Liver (tissue), 8 donors: ENCODE measurements at regions not wholly inside any gene's neighbourhood (a gene's known extent, or its start where the extent isn't known, plus 50 kb on each side); places are given as distances from the start of the nearest gene placed in this dataset.

ENCODE experiments used
- DNase-seq: peaks from one replicate; pipeline ENCODE4 v3.0.0-alpha.2; 2017; ENCODE audit warnings: low spot score
- H3K27ac ChIP-seq, 2 donors: one replicate each; pipeline ENCODE4 v1.7.0; 2013; ENCODE audit warnings: inconsistent platforms in 2 of 2, low read length in 2 of 2, control low read depth in 1 of 2, low read depth in 1 of 2, mild to moderate bottlenecking in 1 of 2
- H3K27me3 ChIP-seq, 4 donors: one replicate each; pipeline versions ENCODE4 v1.6.1 to v1.7.0; 2013; ENCODE audit warnings: low read length in 3 of 4, inconsistent platforms in 1 of 4, mild to moderate bottlenecking in 1 of 4, moderate library complexity in 1 of 4; ENCODE audit not compliant: control insufficient read depth in 4 of 4, insufficient read depth in 4 of 4
- H3K36me3 ChIP-seq, 4 donors: one replicate each; pipeline versions ENCODE4 v1.6.1 to v1.7.0; 2013; ENCODE audit warnings: low read length in 3 of 4, mild to moderate bottlenecking in 3 of 4, low read depth in 1 of 4, moderate library complexity in 1 of 4; ENCODE audit not compliant: control insufficient read depth in 4 of 4, insufficient read depth in 3 of 4
- H3K4me1 ChIP-seq, 4 donors: one replicate each; pipeline versions ENCODE4 v1.6.1 to v1.7.0; 2013; ENCODE audit warnings: low read length in 3 of 4, mild to moderate bottlenecking in 3 of 4, moderate library complexity in 1 of 4; ENCODE audit not compliant: control insufficient read depth in 4 of 4, insufficient read depth in 4 of 4
- H3K4me3 ChIP-seq, 3 donors: one replicate each; pipeline versions ENCODE4 v1.6.1 to v1.7.0; 2013; ENCODE audit warnings: low read length in 3 of 3, control low read depth in 1 of 3, low read depth in 1 of 3, mild to moderate bottlenecking in 1 of 3
- H3K9ac ChIP-seq, 2 donors: one replicate each; pipeline ENCODE4 v1.7.0; 2013; ENCODE audit warnings: low read length in 2 of 2, mild to moderate bottlenecking in 2 of 2, moderate library complexity in 2 of 2, control low read depth in 1 of 2, low read depth in 1 of 2
- H3K9me3 ChIP-seq, 4 donors: one replicate each; pipeline versions ENCODE4 v1.6.1 to v1.7.0; 2013; ENCODE audit warnings: low read length in 3 of 4; ENCODE audit not compliant: control insufficient read depth in 4 of 4
- EGR1 ChIP-seq, 2 donors: IDR thresholded peaks; 2 replicates each; pipeline ENCODE4 v1.6.1; 2016 to 2018; ENCODE audit warnings: antibody characterized with exemption in 2 of 2, low read depth in 2 of 2
- FOXA1 ChIP-seq: IDR thresholded peaks from 2 replicates; pipeline ENCODE4 v1.6.1; 2016; ENCODE audit warnings: antibody characterized with exemption
- FOXA2 ChIP-seq: IDR thresholded peaks from 2 replicates; pipeline ENCODE4 v1.6.1; 2016; ENCODE audit warnings: antibody characterized with exemption
- GABPA ChIP-seq, 2 donors: IDR thresholded peaks in 1 of 2; conservative IDR thresholded peaks in 1 of 2; 2 replicates each; pipeline ENCODE4 v1.6.1; 2016; ENCODE audit warnings: antibody characterized with exemption in 2 of 2, mild to moderate bottlenecking in 1 of 2, moderate library complexity in 1 of 2
- HNF4A ChIP-seq, 2 donors: conservative IDR thresholded peaks; 2 replicates each; pipeline ENCODE4 v1.6.1; 2016; ENCODE audit warnings: antibody characterized with exemption in 2 of 2, mild to moderate bottlenecking in 2 of 2
- HNF4G ChIP-seq: IDR thresholded peaks from 2 replicates; pipeline ENCODE4 v1.6.1; 2016; ENCODE audit warnings: antibody characterized with exemption
- JUND ChIP-seq, 2 donors: IDR thresholded peaks; 2 replicates each; pipeline ENCODE4 v1.6.1; 2016; ENCODE audit warnings: antibody characterized with exemption in 2 of 2
- NR2F2 ChIP-seq: IDR thresholded peaks from 2 replicates; pipeline ENCODE4 v1.6.1; 2016; ENCODE audit warnings: antibody characterized with exemption
- RAD21 ChIP-seq, 2 donors: IDR thresholded peaks; 2 replicates each; pipeline ENCODE4 v1.6.1; 2016; ENCODE audit warnings: antibody characterized with exemption in 2 of 2, mild to moderate bottlenecking in 2 of 2
- TAF1 ChIP-seq: conservative IDR thresholded peaks from 2 replicates; pipeline ENCODE4 v1.6.1; 2016; ENCODE audit warnings: antibody characterized with exemption, mild to moderate bottlenecking
- YY1 ChIP-seq: IDR thresholded peaks from 2 replicates; pipeline ENCODE4 v1.6.1; 2016; ENCODE audit warnings: antibody characterized with exemption, mild to moderate bottlenecking
- WGBS: extraction: QIAGEN DNeasy Blood & Tissue Kit; methylation state at CpG from one replicate; pipeline ENCODE4 v1.1.7; 2013; 5-methylcytosine and 5-hydroxymethylcytosine counted together
- TF ChIP-seq, protein P1 (sequence below): IDR thresholded peaks from 2 replicates; pipeline ENCODE4 v1.6.1; 2016; ENCODE audit warnings: antibody characterized with exemption
- TF ChIP-seq, protein P2 (sequence below): IDR thresholded peaks from 2 replicates; pipeline ENCODE4 v1.6.1; 2016; ENCODE audit warnings: antibody characterized with exemption
- TF ChIP-seq, protein P3 (sequence below): fragments of 150-350 bp; IDR thresholded peaks from 2 replicates; pipeline ENCODE4 v1.5.1; 2017; ENCODE audit warnings: improper control_type of control experiment, low read depth, low read length; ENCODE audit not compliant: missing input control
- TF ChIP-seq, protein P4 (sequence below): IDR thresholded peaks from 2 replicates; pipeline ENCODE4 v1.6.1; 2016; ENCODE audit warnings: antibody characterized with exemption
- TF ChIP-seq, protein P5 (sequence below): IDR thresholded peaks from 2 replicates; pipeline ENCODE4 v1.6.1; 2016; ENCODE audit warnings: antibody characterized with exemption, mild to moderate bottlenecking
- donor health status: healthy.
- donor health status: healthy.
- donor health status: healthy.
- donor health status: healthy.
- donor health status: healthy.

DNA sequence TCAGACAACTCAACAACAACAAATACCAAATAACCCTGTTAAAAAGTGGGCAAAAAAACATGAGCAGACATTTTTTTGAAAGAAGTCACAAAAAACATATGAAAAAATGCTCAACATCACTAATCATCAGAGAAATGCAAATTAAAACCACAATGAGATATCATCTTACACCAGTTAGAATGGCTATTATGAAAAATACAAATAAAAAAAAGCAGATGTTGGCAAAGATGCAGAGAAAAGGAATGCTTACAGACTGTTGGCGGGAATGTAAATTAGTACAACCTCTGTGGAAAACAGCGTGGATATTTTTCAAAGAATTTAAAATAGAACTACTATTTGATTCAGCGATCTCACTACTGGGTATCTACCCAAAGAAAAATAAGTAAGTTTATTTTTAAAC lies 114.0 kb downstream of the SLC38A4 start:
- Histone ChIP-seq H3K9me3 (no peaks in the 10 kb centered on the region), H3K27me3 (no peaks in the 10 kb centered on the region), H3K36me3 (no peaks in the 10 kb centered on the region), H3K27ac (no peak overlapping the region), H3K4me1 (no peaks in the 10 kb centered on the region), H3K9ac (no peak overlapping the region), H3K4me3 (no peak overlapping the region)
- no peak for TF ChIP-seq HNF4G
- TF ChIP-seq, protein P1, sequence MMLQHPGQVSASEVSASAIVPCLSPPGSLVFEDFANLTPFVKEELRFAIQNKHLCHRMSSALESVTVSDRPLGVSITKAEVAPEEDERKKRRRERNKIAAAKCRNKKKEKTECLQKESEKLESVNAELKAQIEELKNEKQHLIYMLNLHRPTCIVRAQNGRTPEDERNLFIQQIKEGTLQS: no peak
- 76% methylated on average over 3 of the region's 3 CpGs for WGBS
- no peak for DNase-seq

DNA sequence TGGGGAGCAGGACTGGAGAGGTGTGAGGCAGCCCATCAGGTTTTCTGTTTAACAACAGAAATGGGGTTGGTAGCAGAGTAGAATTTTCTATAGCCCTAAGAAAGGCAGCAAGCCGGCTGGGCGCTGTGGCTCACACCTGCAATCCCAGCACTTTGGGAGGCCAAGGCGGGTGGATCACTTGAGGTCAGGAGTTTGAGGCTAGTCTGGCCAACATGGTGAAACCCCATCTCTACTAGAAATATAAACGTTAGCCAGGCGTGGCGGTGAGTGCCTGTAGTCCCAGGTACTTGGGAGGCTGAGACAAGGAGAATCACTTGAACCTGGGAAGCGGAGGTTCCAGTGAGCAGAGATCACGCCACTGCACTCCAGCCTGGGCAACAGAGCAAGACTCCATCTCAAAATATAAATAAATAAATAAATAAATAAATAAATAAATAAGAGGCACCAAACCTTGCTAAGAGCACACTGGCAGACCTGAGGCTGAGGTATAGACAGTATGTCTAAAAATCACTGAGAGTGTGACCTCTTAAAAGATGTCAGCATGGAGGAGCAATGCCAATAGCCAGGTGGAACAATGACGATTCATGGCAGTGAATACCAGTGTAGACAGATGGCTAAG lies 115.6 kb downstream of the SLC38A4 start:
- Histone ChIP-seq H3K4me3 (no peak overlapping the region), H3K27me3 (no peaks in the 10 kb centered on the region), H3K36me3 (no peaks in the 10 kb centered on the region), H3K4me1 (no peaks in the 10 kb centered on the region), H3K9me3 (no peaks in the 10 kb centered on the region), H3K27ac (no peak overlapping the region), H3K9ac (no peak overlapping the region)
- 98% methylated on average over 9 of the region's 9 CpGs for WGBS
- TF ChIP-seq EGR1 (IDR thresholded peaks at IDR 0.05; ENCODE audit: low read depth in 2 of 2) (no peak), HNF4G (no peak), NR2F2 (no peak), YY1 (no peak)
- no peak for DNase-seq

DNA sequence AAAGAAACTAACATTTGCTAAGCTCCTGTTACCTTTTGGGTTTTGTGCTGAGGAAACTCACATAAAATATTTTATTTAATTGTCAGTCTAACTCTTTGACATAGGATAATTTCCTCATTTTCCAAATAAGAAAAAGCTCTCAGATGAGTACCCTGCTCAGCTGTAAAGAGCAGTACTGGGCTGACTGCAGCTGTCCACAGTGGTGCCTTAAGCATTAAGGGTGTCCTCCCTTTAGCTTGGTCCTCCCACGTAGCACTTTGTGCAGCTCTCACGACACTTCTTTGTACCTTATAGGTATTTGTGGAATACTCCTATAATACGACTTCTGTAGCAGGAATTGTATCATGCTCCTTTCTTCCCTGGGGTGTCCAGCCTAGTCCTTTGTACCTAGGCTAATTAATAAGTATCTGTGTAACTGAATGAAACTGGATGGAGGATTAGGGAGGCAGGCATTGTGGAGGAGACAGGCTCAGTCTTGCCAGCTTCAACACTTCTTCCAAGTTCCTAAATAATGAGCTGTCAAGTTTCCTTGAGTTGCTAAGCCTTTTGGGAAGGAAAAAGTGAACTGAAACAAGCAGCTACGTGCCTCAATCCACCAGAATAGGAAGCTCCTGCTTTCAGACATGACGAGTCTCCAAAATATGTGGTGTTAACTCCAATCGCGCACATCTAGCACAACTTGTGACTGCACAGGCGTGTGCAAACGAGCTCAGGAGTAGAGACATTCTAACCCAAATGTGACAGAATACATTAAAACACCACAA lies 123.0 kb downstream of the SLC38A4 start:
- Histone ChIP-seq H3K27me3 (no peaks in the 10 kb centered on the region), H3K9ac (no peak overlapping the region), H3K4me1 (no peaks in the 10 kb centered on the region), H3K36me3 (no peaks in the 10 kb centered on the region), H3K27ac (no peak overlapping the region), H3K9me3 (peaks cover 0 to 4% (median 3%) of the 10 kb centered on the region in 4 donors), H3K4me3 (no peak overlapping the region)
- no peak for TF ChIP-seq EGR1 (IDR thresholded peaks at IDR 0.05; ENCODE audit: low read depth in 2 of 2)
- TF ChIP-seq TAF1: no peak
- TF ChIP-seq FOXA2: no peak
- TF ChIP-seq, protein P2, sequence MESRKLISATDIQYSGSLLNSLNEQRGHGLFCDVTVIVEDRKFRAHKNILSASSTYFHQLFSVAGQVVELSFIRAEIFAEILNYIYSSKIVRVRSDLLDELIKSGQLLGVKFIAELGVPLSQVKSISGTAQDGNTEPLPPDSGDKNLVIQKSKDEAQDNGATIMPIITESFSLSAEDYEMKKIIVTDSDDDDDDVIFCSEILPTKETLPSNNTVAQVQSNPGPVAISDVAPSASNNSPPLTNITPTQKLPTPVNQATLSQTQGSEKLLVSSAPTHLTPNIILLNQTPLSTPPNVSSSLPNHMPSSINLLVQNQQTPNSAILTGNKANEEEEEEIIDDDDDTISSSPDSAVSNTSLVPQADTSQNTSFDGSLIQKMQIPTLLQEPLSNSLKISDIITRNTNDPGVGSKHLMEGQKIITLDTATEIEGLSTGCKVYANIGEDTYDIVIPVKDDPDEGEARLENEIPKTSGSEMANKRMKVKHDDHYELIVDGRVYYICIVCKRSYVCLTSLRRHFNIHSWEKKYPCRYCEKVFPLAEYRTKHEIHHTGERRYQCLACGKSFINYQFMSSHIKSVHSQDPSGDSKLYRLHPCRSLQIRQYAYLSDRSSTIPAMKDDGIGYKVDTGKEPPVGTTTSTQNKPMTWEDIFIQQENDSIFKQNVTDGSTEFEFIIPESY: no peak
- TF ChIP-seq, protein P3, sequence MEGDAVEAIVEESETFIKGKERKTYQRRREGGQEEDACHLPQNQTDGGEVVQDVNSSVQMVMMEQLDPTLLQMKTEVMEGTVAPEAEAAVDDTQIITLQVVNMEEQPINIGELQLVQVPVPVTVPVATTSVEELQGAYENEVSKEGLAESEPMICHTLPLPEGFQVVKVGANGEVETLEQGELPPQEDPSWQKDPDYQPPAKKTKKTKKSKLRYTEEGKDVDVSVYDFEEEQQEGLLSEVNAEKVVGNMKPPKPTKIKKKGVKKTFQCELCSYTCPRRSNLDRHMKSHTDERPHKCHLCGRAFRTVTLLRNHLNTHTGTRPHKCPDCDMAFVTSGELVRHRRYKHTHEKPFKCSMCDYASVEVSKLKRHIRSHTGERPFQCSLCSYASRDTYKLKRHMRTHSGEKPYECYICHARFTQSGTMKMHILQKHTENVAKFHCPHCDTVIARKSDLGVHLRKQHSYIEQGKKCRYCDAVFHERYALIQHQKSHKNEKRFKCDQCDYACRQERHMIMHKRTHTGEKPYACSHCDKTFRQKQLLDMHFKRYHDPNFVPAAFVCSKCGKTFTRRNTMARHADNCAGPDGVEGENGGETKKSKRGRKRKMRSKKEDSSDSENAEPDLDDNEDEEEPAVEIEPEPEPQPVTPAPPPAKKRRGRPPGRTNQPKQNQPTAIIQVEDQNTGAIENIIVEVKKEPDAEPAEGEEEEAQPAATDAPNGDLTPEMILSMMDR: no peak
- no peak for TF ChIP-seq HNF4G
- TF ChIP-seq, protein P4, sequence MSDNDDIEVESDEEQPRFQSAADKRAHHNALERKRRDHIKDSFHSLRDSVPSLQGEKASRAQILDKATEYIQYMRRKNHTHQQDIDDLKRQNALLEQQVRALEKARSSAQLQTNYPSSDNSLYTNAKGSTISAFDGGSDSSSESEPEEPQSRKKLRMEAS: no peak
- TF ChIP-seq FOXA1: no peak
- no peak for TF ChIP-seq RAD21 (IDR thresholded peaks at IDR 0.05)
- no peak for TF ChIP-seq NR2F2
- TF ChIP-seq, protein P5, sequence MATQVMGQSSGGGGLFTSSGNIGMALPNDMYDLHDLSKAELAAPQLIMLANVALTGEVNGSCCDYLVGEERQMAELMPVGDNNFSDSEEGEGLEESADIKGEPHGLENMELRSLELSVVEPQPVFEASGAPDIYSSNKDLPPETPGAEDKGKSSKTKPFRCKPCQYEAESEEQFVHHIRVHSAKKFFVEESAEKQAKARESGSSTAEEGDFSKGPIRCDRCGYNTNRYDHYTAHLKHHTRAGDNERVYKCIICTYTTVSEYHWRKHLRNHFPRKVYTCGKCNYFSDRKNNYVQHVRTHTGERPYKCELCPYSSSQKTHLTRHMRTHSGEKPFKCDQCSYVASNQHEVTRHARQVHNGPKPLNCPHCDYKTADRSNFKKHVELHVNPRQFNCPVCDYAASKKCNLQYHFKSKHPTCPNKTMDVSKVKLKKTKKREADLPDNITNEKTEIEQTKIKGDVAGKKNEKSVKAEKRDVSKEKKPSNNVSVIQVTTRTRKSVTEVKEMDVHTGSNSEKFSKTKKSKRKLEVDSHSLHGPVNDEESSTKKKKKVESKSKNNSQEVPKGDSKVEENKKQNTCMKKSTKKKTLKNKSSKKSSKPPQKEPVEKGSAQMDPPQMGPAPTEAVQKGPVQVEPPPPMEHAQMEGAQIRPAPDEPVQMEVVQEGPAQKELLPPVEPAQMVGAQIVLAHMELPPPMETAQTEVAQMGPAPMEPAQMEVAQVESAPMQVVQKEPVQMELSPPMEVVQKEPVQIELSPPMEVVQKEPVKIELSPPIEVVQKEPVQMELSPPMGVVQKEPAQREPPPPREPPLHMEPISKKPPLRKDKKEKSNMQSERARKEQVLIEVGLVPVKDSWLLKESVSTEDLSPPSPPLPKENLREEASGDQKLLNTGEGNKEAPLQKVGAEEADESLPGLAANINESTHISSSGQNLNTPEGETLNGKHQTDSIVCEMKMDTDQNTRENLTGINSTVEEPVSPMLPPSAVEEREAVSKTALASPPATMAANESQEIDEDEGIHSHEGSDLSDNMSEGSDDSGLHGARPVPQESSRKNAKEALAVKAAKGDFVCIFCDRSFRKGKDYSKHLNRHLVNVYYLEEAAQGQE: no peak
- TF ChIP-seq JUND (IDR thresholded peaks at IDR 0.05): no peak
- no peak for TF ChIP-seq HNF4A (conservative IDR thresholded peaks at IDR 0.05)
- TF ChIP-seq GABPA (IDR thresholded peaks at IDR 0.05 in 1 of 2, conservative IDR thresholded peaks at IDR 0.05 in 1 of 2): no peak
- no peak for DNase-seq
- 89% methylated on average over 9 of the region's 9 CpGs for WGBS
